Fibroblast of the aortic adventitia (primary cell): ENCODE measurements at regions not wholly inside any gene's neighbourhood (a gene's known extent, or its start where the extent isn't known, plus 50 kb on each side); places are given as distances from the start of the nearest gene placed in this dataset.

ENCODE experiments used
- DNase-seq: peaks from one replicate; pipeline ENCODE4 v3.0.0-alpha.2; 2010; ENCODE audit warnings: low read depth
- H3K4me3 ChIP-seq: 2 replicates; pipeline ENCODE4 v1.5.1; 2011; ENCODE audit warnings: low read depth, mild to moderate bottlenecking, control low read depth, low read length, moderate library complexity
- TF ChIP-seq, protein P1 (sequence below): IDR thresholded peaks from 2 replicates; pipeline ENCODE4 v1.5.1; 2011; ENCODE audit warnings: mild to moderate bottlenecking, low read length, control low read depth, inconsistent platforms; ENCODE audit not compliant: insufficient read depth

DNA sequence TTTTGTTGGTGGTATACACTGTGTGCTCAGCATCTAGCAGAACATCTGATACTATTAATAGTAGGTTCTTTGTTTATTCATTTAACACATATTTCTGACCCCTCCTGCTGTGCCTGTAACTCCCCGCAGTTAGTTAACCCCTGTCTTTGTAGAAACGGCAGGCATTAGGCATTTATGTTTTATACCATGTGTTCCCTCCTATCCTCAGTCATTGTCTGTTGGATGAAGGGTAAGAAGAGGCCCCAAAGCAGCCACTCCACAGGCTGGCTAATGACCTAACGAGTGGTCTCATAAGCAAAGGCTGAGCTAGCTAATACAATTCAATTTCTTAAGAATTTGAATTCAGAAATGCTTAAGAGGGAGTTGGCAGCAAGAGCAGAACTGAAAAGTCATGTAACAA is 170.8 kb downstream of the TMX1 start:
- H3K4me3 ChIP-seq: no peak overlapping the region
- TF ChIP-seq, protein P1, sequence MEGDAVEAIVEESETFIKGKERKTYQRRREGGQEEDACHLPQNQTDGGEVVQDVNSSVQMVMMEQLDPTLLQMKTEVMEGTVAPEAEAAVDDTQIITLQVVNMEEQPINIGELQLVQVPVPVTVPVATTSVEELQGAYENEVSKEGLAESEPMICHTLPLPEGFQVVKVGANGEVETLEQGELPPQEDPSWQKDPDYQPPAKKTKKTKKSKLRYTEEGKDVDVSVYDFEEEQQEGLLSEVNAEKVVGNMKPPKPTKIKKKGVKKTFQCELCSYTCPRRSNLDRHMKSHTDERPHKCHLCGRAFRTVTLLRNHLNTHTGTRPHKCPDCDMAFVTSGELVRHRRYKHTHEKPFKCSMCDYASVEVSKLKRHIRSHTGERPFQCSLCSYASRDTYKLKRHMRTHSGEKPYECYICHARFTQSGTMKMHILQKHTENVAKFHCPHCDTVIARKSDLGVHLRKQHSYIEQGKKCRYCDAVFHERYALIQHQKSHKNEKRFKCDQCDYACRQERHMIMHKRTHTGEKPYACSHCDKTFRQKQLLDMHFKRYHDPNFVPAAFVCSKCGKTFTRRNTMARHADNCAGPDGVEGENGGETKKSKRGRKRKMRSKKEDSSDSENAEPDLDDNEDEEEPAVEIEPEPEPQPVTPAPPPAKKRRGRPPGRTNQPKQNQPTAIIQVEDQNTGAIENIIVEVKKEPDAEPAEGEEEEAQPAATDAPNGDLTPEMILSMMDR: no peak
- DNase-seq: no peak

DNA sequence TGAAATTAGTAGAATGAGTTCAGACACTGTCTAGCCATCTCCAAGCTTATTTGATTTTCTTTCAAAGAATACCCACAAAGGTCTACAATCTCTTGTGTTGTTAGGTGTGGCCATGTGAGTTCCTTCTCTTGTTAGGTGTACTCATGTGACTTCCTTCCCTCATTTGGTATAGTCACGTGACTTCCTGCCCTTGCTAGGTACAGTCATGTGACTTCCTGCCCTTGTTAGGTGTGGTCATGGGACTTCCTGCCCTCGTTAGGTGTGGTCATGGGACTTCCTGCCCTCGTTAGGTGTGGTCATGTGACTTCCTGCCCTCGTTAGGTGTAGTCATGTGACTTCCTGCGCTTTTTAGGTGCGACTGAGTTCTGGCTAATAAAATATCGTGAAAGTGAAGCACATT is 179.6 kb downstream of the TMX1 start:
- no peak for DNase-seq
- TF ChIP-seq, protein P1: no peak
- H3K4me3 ChIP-seq: no peak overlapping the region

DNA sequence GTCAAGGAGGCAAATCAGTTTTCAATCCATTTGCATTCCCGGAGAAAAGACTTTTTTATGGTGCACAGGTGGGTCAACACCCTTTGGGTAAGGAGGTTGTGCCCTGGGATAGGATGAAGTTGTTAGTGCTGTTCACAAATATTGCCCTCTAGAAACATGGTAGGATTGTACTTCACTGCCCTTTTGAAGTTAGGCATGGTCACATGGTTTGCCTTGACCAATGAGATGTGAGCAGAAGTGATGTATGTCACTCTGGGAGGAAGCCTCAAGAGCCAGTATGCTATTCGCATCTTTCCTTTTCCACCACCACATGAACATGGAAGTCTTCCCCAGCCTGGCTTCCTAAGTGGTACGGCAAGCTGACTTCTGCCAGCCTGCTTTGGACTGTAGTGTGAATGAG is 182.7 kb downstream of the TMX1 start:
- H3K4me3 ChIP-seq: no peak overlapping the region
- TF ChIP-seq, protein P1: no peak
- DNase-seq: no peak

DNA sequence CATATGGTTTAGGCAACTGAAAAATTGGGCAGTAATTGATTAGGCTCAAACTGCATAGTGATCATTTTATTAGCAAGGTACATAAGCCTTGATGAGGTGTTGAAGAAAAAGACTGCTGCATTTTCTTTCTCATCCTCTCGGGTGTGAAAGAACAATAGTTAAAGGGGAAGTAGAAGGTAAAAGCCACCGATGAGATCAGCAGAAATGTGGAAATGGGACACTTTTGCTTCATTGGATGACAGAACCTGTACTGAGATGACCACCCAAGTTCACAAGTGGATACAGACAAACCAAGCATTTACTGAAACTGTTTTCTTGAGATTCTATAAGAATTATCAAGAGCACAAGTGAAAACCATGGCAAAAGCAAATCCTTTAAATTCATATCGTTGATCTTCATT is 184.0 kb downstream of the TMX1 start:
- no peak for DNase-seq
- TF ChIP-seq, protein P1: no peak
- no peak overlapping the region for H3K4me3 ChIP-seq

DNA sequence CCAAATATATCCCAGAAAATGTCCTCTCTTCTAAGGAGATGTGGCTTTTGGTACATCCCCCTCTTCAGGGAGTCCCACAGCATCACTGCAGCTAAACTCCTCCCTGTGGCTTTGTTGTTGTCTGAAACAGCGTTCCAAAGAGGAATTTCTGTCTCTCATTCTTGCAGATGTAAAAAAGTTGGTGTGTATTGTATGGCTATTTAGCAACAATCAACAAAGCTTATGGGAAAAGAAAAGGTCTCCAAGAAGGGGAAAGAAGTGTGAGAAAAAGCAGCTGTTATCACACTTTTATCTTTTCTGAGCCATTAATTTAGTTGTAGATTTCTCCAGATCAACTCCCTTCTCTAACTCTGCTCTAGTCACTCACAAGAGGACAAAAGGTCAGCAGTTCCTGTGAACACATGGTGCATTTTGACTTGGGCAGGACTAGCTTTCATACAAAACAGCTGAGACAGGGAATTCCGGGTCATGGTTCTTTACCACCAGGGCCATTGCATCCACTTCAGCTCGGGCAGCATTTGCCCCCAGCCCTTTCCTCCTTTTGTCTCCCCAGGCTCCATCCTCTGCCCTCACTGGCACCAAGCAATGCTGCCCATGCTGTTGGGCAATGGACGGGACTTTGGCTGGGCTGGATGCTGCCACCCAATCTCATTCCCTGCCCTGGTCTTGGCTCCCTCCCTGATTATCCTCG is 184.7 kb downstream of the TMX1 start:
- peak; percentile 82 for DNase-seq
- TF ChIP-seq, protein P1: no peak

DNA sequence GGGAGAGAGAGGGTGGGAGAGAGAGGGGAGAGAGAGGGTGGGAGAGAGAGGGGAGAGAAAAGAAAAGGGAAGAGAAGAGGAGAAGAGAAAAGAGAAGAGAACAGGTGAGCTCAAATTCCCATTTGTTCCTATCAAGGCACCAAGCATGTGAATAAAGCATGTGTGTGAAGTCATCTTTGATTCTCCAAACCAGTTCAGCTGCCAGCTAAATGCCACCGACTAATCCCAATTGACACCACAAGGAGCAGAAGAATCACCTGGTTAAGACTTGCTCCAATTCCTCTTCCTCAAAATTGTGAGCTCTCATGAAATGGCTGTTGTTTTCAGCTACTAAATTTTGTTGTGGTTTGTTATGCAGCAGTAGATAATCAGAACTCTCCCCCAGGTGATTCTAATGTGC is 188.9 kb downstream of the TMX1 start:
- TF ChIP-seq, protein P1: no peak
- no peak for DNase-seq
- no peak overlapping the region for H3K4me3 ChIP-seq

More for the DNA sequence above, 184.7 kb downstream of the TMX1 start:
- H3K4me3 ChIP-seq: no peak overlapping the region

DNA sequence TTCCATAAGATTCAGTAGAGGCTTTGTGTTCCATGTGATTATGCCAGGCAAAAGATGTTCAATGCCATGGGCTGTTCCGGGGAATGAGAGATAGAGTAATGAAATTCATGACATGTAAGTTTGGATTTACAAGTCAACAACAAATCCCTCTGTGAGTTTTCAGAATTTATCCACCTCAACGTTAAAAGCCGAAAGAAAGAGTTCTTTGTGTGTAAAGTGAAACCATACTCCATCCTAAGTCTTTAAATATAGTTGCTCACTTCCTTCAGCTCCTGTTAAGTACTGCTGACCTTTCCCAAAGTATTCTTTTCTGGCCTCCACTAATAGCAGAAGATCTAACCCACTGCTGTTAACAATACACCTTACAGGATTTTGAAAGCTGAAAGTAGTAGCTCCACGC is 190.0 kb downstream of the TMX1 start:
- no peak overlapping the region for H3K4me3 ChIP-seq
- peak; percentile 26 for DNase-seq
- TF ChIP-seq, protein P1: no peak
